Upper lobe of left lung (tissue), 6 donors: ENCODE measurements at regions not wholly inside any gene's neighbourhood (a gene's known extent, or its start where the extent isn't known, plus 50 kb on each side); places are given as distances from the start of the nearest gene placed in this dataset.
"Not testable (repeated sequence)": the region's sequence is repeated elsewhere in the genome, so short reads cannot be mapped to it uniquely, and the experiment has no call there.

Experiments
- ATAC-seq, 2 donors: fragments of 200-7000 bp; cut with Tn5 transposase; one replicate each; pipeline ENCODE4 v1.9.1; 2022; ENCODE audit warnings: mild to moderate bottlenecking in 2 of 2, moderate library complexity in 2 of 2; ENCODE audit not compliant: low FRiP score in 2 of 2
- DNase-seq, 2 donors: peaks; one replicate each; pipeline ENCODE4 v3.0.0-alpha.2; 2019 to 2020
- H3K27ac ChIP-seq, 4 donors: fragments of 200-600 bp; sonication (generic); one replicate each; pipeline ENCODE4 v1.5.1; 2016 to 2019
- H3K27me3 ChIP-seq, 4 donors: fragments of 200-600 bp; sonication (generic); one replicate each; pipeline ENCODE4 v1.5.1; 2017 to 2019
- H3K36me3 ChIP-seq, 4 donors: fragments of 200-600 bp; sonication (generic); one replicate each; pipeline ENCODE4 v1.5.1; 2016 to 2019
- H3K4me1 ChIP-seq, 4 donors: fragments of 200-600 bp; sonication (generic); one replicate each; pipeline ENCODE4 v1.5.1; 2018 to 2019
- H3K4me3 ChIP-seq, 4 donors: fragments of 200-600 bp; sonication (generic); one replicate each; pipeline ENCODE4 v1.5.1; 2017 to 2019; ENCODE audit warnings: mild to moderate bottlenecking in 2 of 4, moderate library complexity in 1 of 4
- H3K9me3 ChIP-seq, 4 donors: fragments of 200-600 bp; sonication (generic); one replicate each; pipeline ENCODE4 v1.5.1; 2018 to 2019
- CTCF ChIP-seq, 6 experiments: fragments of 450-650 bp in 4 of 6; fragments of 200-600 bp in 2 of 6; sonication (generic) in 2 of 6; IDR thresholded peaks; one replicate each; pipeline ENCODE4 v1.5.1; 2016 to 2019; ENCODE audit warnings: antibody characterized with exemption in 6 of 6
- EP300 ChIP-seq, 4 donors: sonication (generic); formaldehyde crosslinking; IDR thresholded peaks; one replicate each; pipeline ENCODE4 v1.5.1; 2017; ENCODE audit warnings: antibody characterized with exemption in 4 of 4, control low read depth in 2 of 4
- POLR2A ChIP-seq, 4 donors: fragments of 450-650 bp; IDR thresholded peaks; one replicate each; pipeline ENCODE4 v1.5.1; 2016 to 2017; ENCODE audit warnings: antibody characterized with exemption in 4 of 4, mild to moderate bottlenecking in 2 of 4
- POLR2AphosphoS5 ChIP-seq, 2 donors: sonication (generic); formaldehyde crosslinking; IDR thresholded peaks; one replicate each; pipeline ENCODE4 v1.5.1; 2017; ENCODE audit warnings: antibody characterized with exemption in 2 of 2
- WGBS, 2 donors: methylation state at CpG; one replicate each; pipeline ENCODE4 v1.1.5; 2017 to 2018; 5-methylcytosine and 5-hydroxymethylcytosine counted together
- donor health status: DM: no; HTN: no; CAD: no; lungs with moderate emphysema.
- donor health status: DM: no; HTN: yes; CAD: no; lungs with severe emphysema.

- Histone ChIP-seq H3K27ac (no peak overlapping the region), H3K27me3 (no peaks in the 10 kb centered on the region), H3K4me1 (no peaks in the 10 kb centered on the region), H3K4me3 (no peak overlapping the region), H3K36me3 (no peaks in the 10 kb centered on the region), H3K9me3 (no peaks in the 10 kb centered on the region)
- no peak for DNase-seq
- no peak for TF ChIP-seq POLR2AphosphoS5 (IDR thresholded peaks at IDR 0.05)
- no peak for TF ChIP-seq EP300 (IDR thresholded peaks at IDR 0.05)
- no peak for TF ChIP-seq CTCF (IDR thresholded peaks at IDR 0.05)
- TF ChIP-seq POLR2A (IDR thresholded peaks at IDR 0.05) = no peak
- 84 to 91% methylated on average over 15 of the region's 16 CpGs for WGBS, 2 donors
- peak in 1 of 2 donors; percentile 11 for ATAC-seq
Measured at GRCh38 chr2:241966647-241967466, 97.3 kb downstream of the RTP5 start.

- Histone ChIP-seq H3K9me3 (no peaks in the 10 kb centered on the region), H3K4me3 (no peak overlapping the region), H3K27ac (no peak overlapping the region), H3K36me3 (no peaks in the 10 kb centered on the region), H3K27me3 (no peaks in the 10 kb centered on the region), H3K4me1 (no peaks in the 10 kb centered on the region)
- ATAC-seq (peak in 1 of 2 donors; percentile 22), DNase-seq (no peak)
- 91 to 97% methylated on average over 17 of the region's 17 CpGs for WGBS, 2 donors
- TF ChIP-seq POLR2AphosphoS5 (IDR thresholded peaks at IDR 0.05) (no peak), CTCF (IDR thresholded peaks at IDR 0.05) (no peak)
Measured at GRCh38 chr2:241967467-241968144, 98.1 kb downstream of the RTP5 start.

GRCh38 chr2:241968417-241968816 is 98.9 kb downstream of the RTP5 start:
- Histone ChIP-seq H3K27me3 (no peaks in the 10 kb centered on the region), H3K36me3 (no peaks in the 10 kb centered on the region), H3K4me3 (no peak overlapping the region), H3K9me3 (no peaks in the 10 kb centered on the region), H3K4me1 (no peaks in the 10 kb centered on the region), H3K27ac (no peak overlapping the region)
- 83 to 95% methylated on average over 9 of the region's 9 CpGs for WGBS, 2 donors
- TF ChIP-seq POLR2AphosphoS5 (IDR thresholded peaks at IDR 0.05) (no peak), CTCF (IDR thresholded peaks at IDR 0.05) (no peak), EP300 (IDR thresholded peaks at IDR 0.05) (no peak), POLR2A (IDR thresholded peaks at IDR 0.05) (no peak)
- ATAC-seq = no peak
- no peak for DNase-seq

- not testable (repeated sequence) for ATAC-seq, H3K4me1 ChIP-seq, H3K27ac ChIP-seq, H3K27me3 ChIP-seq, DNase-seq, H3K4me3 ChIP-seq, H3K36me3 ChIP-seq, H3K9me3 ChIP-seq
- 90 to 93% methylated on average over 6 of the region's 6 CpGs for WGBS, 2 donors
Measured at GRCh38 chr2:241969182-241969581, 99.7 kb downstream of the RTP5 start.

GRCh38 chr2:241970716-241971115 is 101.2 kb downstream of the RTP5 start:
- no peak for TF ChIP-seq EP300 (IDR thresholded peaks at IDR 0.05)
- ATAC-seq (no peak), DNase-seq (no peak)
- no peaks in the 10 kb centered on the region for H3K9me3 ChIP-seq
- 75 to 82% methylated on average over 5 of the region's 5 CpGs for WGBS, 2 donors
- no peaks in the 10 kb centered on the region for H3K4me1 ChIP-seq
- no peaks in the 10 kb centered on the region for H3K27me3 ChIP-seq
- H3K27ac ChIP-seq = no peak overlapping the region
- no peak overlapping the region for H3K4me3 ChIP-seq
- H3K36me3 ChIP-seq = no peaks in the 10 kb centered on the region

- ATAC-seq = no peak
- 90 to 91% methylated on average over 3 to 15 of the region's 15 CpGs for WGBS, 2 donors
Measured at GRCh38 chr2:241974096-241974495, 104.6 kb downstream of the RTP5 start.

More at GRCh38 chr2:241974096-241974495, 104.6 kb downstream of the RTP5 start:
- no peaks in the 10 kb centered on the region for H3K27me3 ChIP-seq
- TF ChIP-seq POLR2AphosphoS5 (IDR thresholded peaks at IDR 0.05) (no peak), CTCF (IDR thresholded peaks at IDR 0.05) (no peak), EP300 (IDR thresholded peaks at IDR 0.05) (no peak), POLR2A (IDR thresholded peaks at IDR 0.05) (no peak)
- no peak overlapping the region for H3K27ac ChIP-seq
- peak in 1 of 2 donors; percentile 74 for DNase-seq
- H3K4me1 ChIP-seq = no peaks in the 10 kb centered on the region
- H3K36me3 ChIP-seq = no peaks in the 10 kb centered on the region
- no peak overlapping the region for H3K4me3 ChIP-seq
- H3K9me3 ChIP-seq = no peaks in the 10 kb centered on the region
